T-helper 17 cell (primary cell): ENCODE measurements at regions not wholly inside any gene's neighbourhood (a gene's known extent, or its start where the extent isn't known, plus 50 kb on each side); places are given as distances from the start of the nearest gene placed in this dataset.
"Not testable (repeated sequence)": the region's sequence is repeated elsewhere in the genome, so short reads cannot be mapped to it uniquely, and the experiment has no call there.

Experiments
- ATAC-seq: fragments of 150-1000 bp; cut with Tn5 transposase; 2 replicates; pipeline ENCODE4 v1.10.0; 2021; ENCODE audit warnings: mild to moderate bottlenecking, moderate library complexity
- DNase-seq, 3 donors: peaks; one replicate each; pipeline versions ENCODE4 v3.0.0 to v3.0.0-alpha.2; 2020 to 2021
- H3K9me3 ChIP-seq: one replicate; pipeline ENCODE4 v1.7.0; 2013; ENCODE audit warnings: low read length, mild to moderate bottlenecking; ENCODE audit not compliant: control insufficient read depth, poor library complexity, severe bottlenecking
- H3K27ac Mint-ChIP-seq: one replicate; pipeline ENCODE4 v1.8.0; 2022; ENCODE audit warnings: mild to moderate bottlenecking, moderate library complexity, mixed read lengths
- H3K27me3 Mint-ChIP-seq: one replicate; pipeline ENCODE4 v1.8.0; 2022; ENCODE audit warnings: mixed read lengths
- H3K36me3 Mint-ChIP-seq: one replicate; pipeline ENCODE4 v1.8.0; 2022; ENCODE audit warnings: low read depth, mixed read lengths
- H3K4me1 Mint-ChIP-seq: one replicate; pipeline ENCODE4 v1.8.0; 2022; ENCODE audit warnings: mild to moderate bottlenecking, mixed read lengths
- H3K4me3 Mint-ChIP-seq: one replicate; pipeline ENCODE4 v1.8.0; 2022; ENCODE audit warnings: mild to moderate bottlenecking, moderate library complexity, mixed read lengths

GRCh38 chr20:41746635-41747034, 128.5 kb upstream of the CHD6 start:
- Mint-ChIP-seq H3K27ac (no peak overlapping the region), H3K27me3 (peaks cover 51% of the 10 kb centered on the region), H3K36me3 (peaks cover 5% of the 10 kb centered on the region), H3K4me1 (no peaks in the 10 kb centered on the region), H3K4me3 (no peak overlapping the region)
- no peak for DNase-seq
- ATAC-seq, result no peak
- H3K9me3 ChIP-seq, result no peaks in the 10 kb centered on the region

- DNase-seq, result peak in 1 of 3 donors; percentile 17
Measured at GRCh38 chr20:41738604-41739206, 120.5 kb upstream of the CHD6 start.

GRCh38 chr20:41735949-41736348, 117.8 kb upstream of the CHD6 start:
- Mint-ChIP-seq H3K27ac (no peak overlapping the region), H3K4me3 (no peak overlapping the region), H3K4me1 (no peaks in the 10 kb centered on the region), H3K36me3 (no peaks in the 10 kb centered on the region), H3K27me3 (peaks cover 13% of the 10 kb centered on the region)
- no peaks in the 10 kb centered on the region for H3K9me3 ChIP-seq
- DNase-seq, result no peak
- ATAC-seq, result no peak

More at GRCh38 chr20:41738604-41739206, 120.5 kb upstream of the CHD6 start:
- no peaks in the 10 kb centered on the region for H3K9me3 ChIP-seq
- Mint-ChIP-seq H3K27ac (no peak overlapping the region), H3K4me1 (no peaks in the 10 kb centered on the region), H3K27me3 (peaks cover 16% of the 10 kb centered on the region), H3K4me3 (no peak overlapping the region), H3K36me3 (no peaks in the 10 kb centered on the region)
- ATAC-seq, result peak; percentile 59

DNA sequence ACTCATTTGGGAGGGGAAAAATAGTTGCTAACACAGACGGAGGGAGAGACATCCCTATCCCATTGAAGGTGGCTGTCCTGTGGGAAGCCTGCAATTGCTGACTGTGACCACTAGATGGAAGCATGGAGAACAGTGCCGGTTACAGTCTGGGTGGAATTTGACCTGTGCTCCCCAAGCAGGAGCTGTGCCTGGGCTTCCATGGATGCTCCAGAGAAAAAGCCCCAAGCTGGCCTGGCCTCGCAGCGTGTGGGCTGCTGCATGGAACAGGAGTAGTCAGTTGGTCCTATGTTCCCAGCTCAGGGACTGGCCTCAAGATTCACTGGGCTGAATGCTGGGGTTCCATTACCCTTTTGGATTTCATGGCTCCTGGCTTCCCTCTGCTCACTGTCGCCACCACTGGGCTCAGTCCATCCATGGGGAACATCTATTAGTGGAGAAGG, 116.3 kb upstream of the CHD6 start:
- ATAC-seq, result peak; percentile 74
- H3K4me1 Mint-ChIP-seq, result no peaks in the 10 kb centered on the region

DNA sequence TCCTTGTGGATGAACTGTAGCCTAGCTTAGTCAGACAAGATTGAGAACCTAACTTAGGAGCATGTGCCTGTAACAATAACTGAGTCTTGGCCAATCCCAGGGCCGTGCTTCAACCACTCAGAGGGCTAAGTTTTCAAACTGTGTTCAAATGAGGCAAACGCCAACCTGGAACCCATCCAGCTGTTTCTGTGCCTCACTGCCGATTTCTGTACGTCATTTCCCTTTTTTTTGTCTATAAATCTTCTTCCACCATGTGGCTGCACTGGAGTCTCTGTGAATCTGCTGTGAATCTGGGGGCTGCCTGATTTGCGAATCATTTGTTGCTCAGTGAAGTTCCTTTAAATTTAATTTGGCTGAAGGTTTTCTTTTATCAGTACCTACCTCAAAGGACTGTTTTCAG, 115.0 kb upstream of the CHD6 start:
- DNase-seq, result no peak
- Mint-ChIP-seq H3K27ac (no peak overlapping the region), H3K27me3 (peaks cover 13% of the 10 kb centered on the region)

More for the DNA sequence above, 116.3 kb upstream of the CHD6 start:
- Mint-ChIP-seq H3K4me3 (no peak overlapping the region), H3K27ac (no peak overlapping the region), H3K36me3 (no peaks in the 10 kb centered on the region), H3K27me3 (peaks cover 13% of the 10 kb centered on the region)
- H3K9me3 ChIP-seq, result no peaks in the 10 kb centered on the region
- peak in 1 of 3 donors; percentile 11 for DNase-seq

DNA sequence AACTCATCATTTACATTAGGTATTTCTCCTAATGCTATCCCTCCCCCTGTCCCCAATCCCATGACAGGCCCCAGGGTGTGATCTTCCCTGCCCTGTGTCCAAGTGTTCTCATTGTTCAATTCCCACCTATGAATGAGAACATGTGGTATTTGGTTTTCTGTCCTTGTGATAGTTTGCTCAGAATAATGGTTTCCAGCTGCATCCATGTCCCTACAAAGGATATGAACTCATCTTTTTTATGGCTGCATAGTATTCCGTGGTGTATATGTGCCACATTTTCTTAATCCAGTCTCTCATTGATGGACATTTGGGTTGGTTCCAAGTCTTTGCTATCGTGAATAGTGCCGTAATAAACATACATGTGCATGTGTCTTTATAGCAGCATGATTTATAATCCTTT, 113.0 kb upstream of the CHD6 start:
- not testable (repeated sequence) for H3K27ac Mint-ChIP-seq, H3K9me3 ChIP-seq, H3K4me3 Mint-ChIP-seq, H3K4me1 Mint-ChIP-seq, ATAC-seq, DNase-seq, H3K36me3 Mint-ChIP-seq
- H3K27me3 Mint-ChIP-seq, result peaks cover 13% of the 10 kb centered on the region

More for the DNA sequence above, 115.0 kb upstream of the CHD6 start:
- H3K36me3 Mint-ChIP-seq, result no peaks in the 10 kb centered on the region
- no peak overlapping the region for H3K4me3 Mint-ChIP-seq
- no peak for ATAC-seq
- H3K4me1 Mint-ChIP-seq, result no peaks in the 10 kb centered on the region
- no peaks in the 10 kb centered on the region for H3K9me3 ChIP-seq

- H3K9me3 ChIP-seq, H3K4me1 Mint-ChIP-seq, H3K27ac Mint-ChIP-seq, H3K27me3 Mint-ChIP-seq, H3K36me3 Mint-ChIP-seq, DNase-seq, H3K4me3 Mint-ChIP-seq, ATAC-seq: not testable (repeated sequence)
Measured at GRCh38 chr20:41727681-41728080, 109.5 kb upstream of the CHD6 start.

DNA sequence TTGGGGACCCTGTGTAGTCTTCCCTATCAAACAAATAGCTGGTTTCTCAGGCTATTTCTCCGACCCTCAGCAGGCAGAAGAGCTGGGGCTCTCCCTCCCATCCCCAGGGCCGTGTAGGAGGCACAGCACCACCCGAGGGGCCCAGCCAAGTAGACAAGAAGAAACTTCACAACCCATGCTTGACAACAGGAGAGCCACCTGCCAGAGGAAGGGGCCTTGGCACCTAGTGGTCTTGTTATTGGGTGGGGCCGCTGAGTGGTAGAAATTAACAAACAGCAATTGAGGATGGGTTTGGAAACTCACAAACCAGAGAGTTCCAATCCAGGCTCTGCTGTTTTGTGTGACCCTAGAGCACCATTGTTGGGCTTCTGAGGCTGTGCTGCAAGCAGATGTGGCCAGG, 108.5 kb upstream of the CHD6 start:
- ATAC-seq (no peak), DNase-seq (no peak)
- Mint-ChIP-seq H3K27ac (no peak overlapping the region), H3K36me3 (no peaks in the 10 kb centered on the region), H3K4me1 (peaks cover 2% of the 10 kb centered on the region), H3K27me3 (no peaks in the 10 kb centered on the region), H3K4me3 (no peak overlapping the region)
- H3K9me3 ChIP-seq, result no peaks in the 10 kb centered on the region

GRCh38 chr20:41719151-41719550, 101.0 kb upstream of the CHD6 start:
- H3K9me3 ChIP-seq, result no peaks in the 10 kb centered on the region
- no peak overlapping the region for H3K4me3 Mint-ChIP-seq
- DNase-seq, result no peak
- no peaks in the 10 kb centered on the region for H3K36me3 Mint-ChIP-seq
- H3K4me1 Mint-ChIP-seq, result no peaks in the 10 kb centered on the region
- peaks cover 25% of the 10 kb centered on the region for H3K27me3 Mint-ChIP-seq
- no peak for ATAC-seq
- no peak overlapping the region for H3K27ac Mint-ChIP-seq

DNA sequence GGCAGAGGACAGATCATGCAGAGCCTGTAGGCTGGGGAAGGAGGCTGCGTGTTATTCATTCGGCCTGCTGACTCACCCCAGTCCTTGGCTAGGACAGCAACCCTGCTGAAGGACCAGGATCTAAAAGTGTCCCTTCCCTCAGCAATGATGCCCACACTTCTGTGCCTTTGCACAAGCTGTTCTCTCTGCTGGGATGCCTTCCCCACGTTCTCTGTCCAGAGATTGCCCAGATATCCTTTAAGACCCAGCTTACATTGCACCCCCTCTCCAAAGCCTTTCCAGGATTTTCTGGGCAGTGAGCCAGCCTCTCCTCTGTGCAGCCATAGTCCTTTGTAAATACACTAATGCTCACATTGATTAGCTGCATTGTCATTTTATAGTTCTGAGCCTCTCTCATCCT, 99.3 kb upstream of the CHD6 start:
- no peaks in the 10 kb centered on the region for H3K9me3 ChIP-seq
- Mint-ChIP-seq H3K27ac (no peak overlapping the region), H3K27me3 (peaks cover 36% of the 10 kb centered on the region), H3K4me1 (no peaks in the 10 kb centered on the region), H3K4me3 (no peak overlapping the region), H3K36me3 (peaks cover 4% of the 10 kb centered on the region)
- ATAC-seq, result no peak
- no peak for DNase-seq

- peaks cover 4% of the 10 kb centered on the region for H3K36me3 Mint-ChIP-seq
- no peak overlapping the region for H3K27ac Mint-ChIP-seq
- ATAC-seq, result no peak
- H3K9me3 ChIP-seq, result no peaks in the 10 kb centered on the region
- no peak overlapping the region for H3K4me3 Mint-ChIP-seq
- H3K4me1 Mint-ChIP-seq, result no peaks in the 10 kb centered on the region
- peaks cover 36% of the 10 kb centered on the region for H3K27me3 Mint-ChIP-seq
- DNase-seq, result no peak
Measured at GRCh38 chr20:41716911-41717310, 98.7 kb upstream of the CHD6 start.

GRCh38 chr20:41716436-41716835, 98.3 kb upstream of the CHD6 start:
- Mint-ChIP-seq H3K27ac (no peak overlapping the region), H3K27me3 (peaks cover 36% of the 10 kb centered on the region), H3K4me1 (no peaks in the 10 kb centered on the region), H3K4me3 (no peak overlapping the region), H3K36me3 (peaks cover 4% of the 10 kb centered on the region)
- no peaks in the 10 kb centered on the region for H3K9me3 ChIP-seq
- DNase-seq, result no peak
- ATAC-seq, result no peak

DNA sequence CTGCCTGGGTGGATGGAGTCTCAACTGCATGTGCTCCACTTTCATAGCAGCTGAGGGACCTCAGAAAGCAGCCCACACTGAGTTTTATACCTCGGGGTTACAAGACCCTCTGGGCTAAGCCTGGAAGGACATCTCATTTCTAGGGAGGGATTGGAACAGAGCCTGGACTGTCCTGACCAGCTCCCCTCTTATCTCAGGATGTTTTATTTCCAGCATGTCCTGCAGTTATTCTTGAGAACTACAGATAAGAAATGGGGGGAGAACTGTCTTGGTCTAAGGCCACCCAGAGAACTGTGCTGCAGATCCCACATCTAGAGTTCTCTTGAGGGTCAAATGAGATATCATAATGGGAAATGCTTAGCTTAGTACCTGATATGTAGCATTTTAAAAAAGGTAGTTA, 97.3 kb upstream of the CHD6 start:
- no peak for DNase-seq
- no peak for ATAC-seq
- Mint-ChIP-seq H3K27ac (no peak overlapping the region), H3K4me3 (no peak overlapping the region), H3K27me3 (peaks cover 36% of the 10 kb centered on the region), H3K4me1 (no peaks in the 10 kb centered on the region), H3K36me3 (peaks cover 4% of the 10 kb centered on the region)
- H3K9me3 ChIP-seq, result no peaks in the 10 kb centered on the region

DNA sequence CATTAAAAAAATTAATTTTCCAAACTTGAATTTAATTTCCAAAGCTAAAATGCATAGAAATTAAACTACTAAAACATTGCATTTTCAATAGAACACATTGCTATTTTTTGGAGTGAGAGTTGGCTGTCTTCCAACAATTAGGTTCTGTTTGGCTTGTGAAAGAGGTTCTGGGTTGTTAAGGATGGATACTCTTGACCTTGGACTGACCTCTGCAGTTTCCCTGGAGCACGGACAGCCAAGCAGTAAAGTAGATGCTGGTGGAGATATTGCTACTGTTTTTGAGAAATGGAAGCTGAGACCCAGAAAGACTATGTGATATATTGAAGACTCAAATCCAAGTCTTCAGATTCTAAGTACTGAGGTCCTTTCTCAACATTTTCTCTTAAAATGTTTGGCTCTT, 95.9 kb upstream of the CHD6 start:
- ATAC-seq (no peak), DNase-seq (no peak)
- H3K4me1 Mint-ChIP-seq, result no peaks in the 10 kb centered on the region
- H3K9me3 ChIP-seq, result no peaks in the 10 kb centered on the region
- no peak overlapping the region for H3K4me3 Mint-ChIP-seq
- H3K27me3 Mint-ChIP-seq, result peaks cover 36% of the 10 kb centered on the region
- H3K27ac Mint-ChIP-seq, result no peak overlapping the region
- H3K36me3 Mint-ChIP-seq, result peaks cover 4% of the 10 kb centered on the region
